ENCODE measurements at regions not wholly inside any gene's neighbourhood (a gene's known extent, or its start where the extent isn't known, plus 50 kb on each side); places are given as distances from the start of the nearest gene placed in this dataset.

DNA sequence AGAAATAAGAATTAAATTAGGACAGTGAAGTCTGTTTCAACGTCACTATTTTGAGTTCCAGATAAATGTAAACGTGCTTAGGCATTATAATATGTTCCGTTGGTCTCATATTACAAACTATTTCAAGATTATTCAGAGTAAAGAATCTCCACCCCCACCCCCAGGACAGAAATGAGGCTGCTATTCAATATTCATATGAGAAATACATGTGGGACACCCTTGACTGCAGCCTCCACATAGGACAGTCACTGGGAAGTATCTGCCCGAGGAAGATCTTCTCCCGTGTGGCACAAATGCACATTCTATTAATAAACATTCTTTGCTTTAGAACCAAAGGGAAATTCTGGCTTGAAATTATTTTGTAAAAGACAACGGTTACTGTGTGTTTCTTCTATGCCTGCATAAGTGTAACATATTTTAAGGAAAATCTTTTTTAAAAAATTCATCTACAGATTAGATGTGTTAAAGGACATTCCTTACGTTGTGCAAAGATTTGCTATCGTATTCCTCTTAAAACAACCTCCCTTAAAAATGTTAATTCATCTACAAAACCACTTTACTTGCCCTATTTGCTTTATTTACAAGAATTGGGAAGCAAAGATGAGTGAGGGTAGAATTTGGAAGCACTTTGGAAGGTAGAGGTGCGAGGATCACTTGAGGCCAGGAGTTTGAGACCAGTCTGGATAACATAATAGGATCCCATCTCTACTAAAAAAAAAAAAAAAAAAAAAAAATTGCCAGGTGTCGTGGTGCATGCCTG lies 148.3 kb upstream of the SOX14 start:
- no peak for FAIRE-seq
- no peak overlapping the region for H3K4me3 ChIP-seq
- TF ChIP-seq ELK1 (IDR thresholded peaks at IDR 0.05; ENCODE audit: low read depth, low read length), result no peak
- no peak for TF ChIP-seq MAZ (IDR thresholded peaks at IDR 0.05; ENCODE audit: borderline replicate concordance, low read depth, low read length)
- TF ChIP-seq ZNF302 (CRISPR knock-in tag; IDR thresholded peaks at IDR 0.05), result no peak
- no peak for TF ChIP-seq PHF8 (IDR thresholded peaks at IDR 0.05; ENCODE audit: borderline replicate concordance, low read depth)
- TF ChIP-seq KDM5A (IDR thresholded peaks at IDR 0.05), result no peak
- no peak for TF ChIP-seq CHD4 (IDR thresholded peaks at IDR 0.05; ENCODE audit: borderline replicate concordance)
- TF ChIP-seq ZSCAN20 (CRISPR knock-in tag; IDR thresholded peaks at IDR 0.05), result no peak
- TF ChIP-seq SREBF2 (IDR thresholded peaks at IDR 0.05), result no peak
- no peak for TF ChIP-seq NR3C1 (IDR thresholded peaks at IDR 0.05)
- no peak for TF ChIP-seq MAX (IDR thresholded peaks at IDR 0.05)
- no peak overlapping the region for H3K27ac ChIP-seq
- 0% methylated on average over 10 of the region's 10 CpGs for WGBS (ENCODE audit: missing lambda C conversion rate)
- ATAC-seq, result no peak
- POLR2A ChIA-PET, result no interaction called here
- H3K4me2 ChIP-seq, result no peak overlapping the region
- CTCF ChIA-PET, result no interaction called here
- no peak for DNase-seq (ENCODE audit: low read depth in 1 of 2, low spot score in 1 of 2)
- no peaks in the 10 kb centered on the region for H3K9me3 ChIP-seq
- no peaks in the 10 kb centered on the region for H3K4me1 ChIP-seq

DNA sequence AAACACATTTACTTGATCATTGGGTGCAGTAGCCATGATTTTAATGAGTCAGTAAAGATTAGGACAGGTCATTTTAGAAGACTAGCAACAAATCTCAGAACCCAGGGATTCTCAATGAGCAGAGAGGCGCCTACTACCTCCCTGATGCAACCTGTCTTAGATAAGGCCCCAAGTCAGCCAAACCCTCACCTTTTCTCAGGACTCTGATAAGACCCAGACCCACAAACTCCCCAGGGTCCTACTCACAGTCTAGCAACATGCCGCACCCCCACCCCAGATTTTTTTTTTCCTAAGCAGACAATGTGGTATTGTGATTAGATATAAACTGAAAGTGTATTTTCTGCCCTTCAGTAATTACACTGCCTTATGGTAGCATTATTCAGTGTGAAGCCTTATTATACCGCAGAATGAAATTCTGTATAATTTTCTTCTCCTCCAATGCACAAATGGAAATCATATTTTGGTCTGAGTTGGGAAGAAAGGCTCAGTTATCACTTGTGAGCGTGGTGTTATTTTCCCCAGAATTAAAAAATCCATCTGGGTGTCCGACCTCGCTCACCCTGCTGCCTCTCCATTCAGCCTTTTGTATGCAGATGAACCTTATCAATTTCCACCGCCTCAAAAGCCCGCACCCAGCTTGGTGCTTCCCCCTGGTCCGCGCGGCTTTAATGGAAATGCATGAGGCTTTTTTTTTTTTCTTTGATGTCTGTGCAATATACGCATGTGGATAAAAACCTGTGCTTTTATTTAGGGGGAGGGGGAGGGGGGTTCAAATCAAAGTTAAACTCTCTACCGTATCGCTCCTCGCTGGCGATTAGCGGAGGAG lies 122.0 kb upstream of the SOX14 start:
- ChIA-PET CTCF (no interaction called here), POLR2A (no interaction called here)
- DNase-seq (ENCODE audit: low read depth in 1 of 2, low spot score in 1 of 2) (no peak), FAIRE-seq (no peak), ATAC-seq (no peak)
- no peaks in the 10 kb centered on the region for H3K9me3 ChIP-seq
- WGBS (ENCODE audit: missing lambda C conversion rate), result 61% methylated on average over 17 of the region's 17 CpGs
- no peak overlapping the region for H3K4me2 ChIP-seq
- no peak overlapping the region for H3K27ac ChIP-seq
- no peaks in the 10 kb centered on the region for H3K4me1 ChIP-seq
- H3K4me3 ChIP-seq, result no peak overlapping the region
- TF ChIP-seq MAZ (IDR thresholded peaks at IDR 0.05; ENCODE audit: borderline replicate concordance, low read depth, low read length) (no peak), TFCP2L1 (CRISPR knock-in tag; IDR thresholded peaks at IDR 0.05) (no peak), CHD2 (IDR thresholded peaks at IDR 0.05; ENCODE audit: low read length, partially characterized antibody) (no peak), CHD4 (IDR thresholded peaks at IDR 0.05; ENCODE audit: borderline replicate concordance) (no peak), HEYL (CRISPR knock-in tag; IDR thresholded peaks at IDR 0.05) (no peak), USF2 (IDR thresholded peaks at IDR 0.05) (no peak), RFX5 (IDR thresholded peaks at IDR 0.05) (no peak), RNF2 (IDR thresholded peaks at IDR 0.05; ENCODE audit: borderline replicate concordance, low read depth) (no peak), ZFP36 (IDR thresholded peaks at IDR 0.05; ENCODE audit: borderline replicate concordance, partially characterized antibody) (no peak), KDM5A (IDR thresholded peaks at IDR 0.05) (no peak), JUN (IDR thresholded peaks at IDR 0.05) (no peak), PBX3 (IDR thresholded peaks at IDR 0.05) (no peak)

GRCh38 chr3:137642831-137643230 lies 121.3 kb upstream of the SOX14 start:
- ChIA-PET CTCF (no interaction called here), POLR2A (no interaction called here)
- DNase-seq (ENCODE audit: low read depth in 1 of 2, low spot score in 1 of 2) (no peak), FAIRE-seq (no peak), ATAC-seq (no peak)
- no peaks in the 10 kb centered on the region for H3K4me1 ChIP-seq
- H3K4me2 ChIP-seq, result no peak overlapping the region
- no peaks in the 10 kb centered on the region for H3K9me3 ChIP-seq
- H3K4me3 ChIP-seq, result no peak overlapping the region
- H3K27ac ChIP-seq, result no peak overlapping the region
- 21% methylated on average over 10 of the region's 10 CpGs for WGBS (ENCODE audit: missing lambda C conversion rate)
- TF ChIP-seq RARB (CRISPR knock-in tag; IDR thresholded peaks at IDR 0.05) (no peak), CEBPB (IDR thresholded peaks at IDR 0.05) (no peak), SREBF2 (IDR thresholded peaks at IDR 0.05) (no peak), GATA3 (IDR thresholded peaks at IDR 0.05; ENCODE audit: borderline replicate concordance) (no peak), TFCP2L1 (CRISPR knock-in tag; IDR thresholded peaks at IDR 0.05) (no peak), HOXB5 (CRISPR knock-in tag; IDR thresholded peaks at IDR 0.05) (no peak), JUNB (IDR thresholded peaks at IDR 0.05) (no peak), REST (IDR thresholded peaks at IDR 0.05) (no peak), RCOR1 (IDR thresholded peaks at IDR 0.05; ENCODE audit: low read depth, low read length) (no peak), ZC3H11A (IDR thresholded peaks at IDR 0.05) (no peak)

Measured in A549 (cell line).